OCI-LY7 (cell line): ENCODE measurements at regions not wholly inside any gene's neighbourhood (a gene's known extent, or its start where the extent isn't known, plus 50 kb on each side); places are given as distances from the start of the nearest gene placed in this dataset.

Experiments
- BruUV-seq: library from RNA; stranded (reverse); fragments of 400-500 nt; replicated peaks from 2 replicates; lab custom pipeline; 2021; lab: Mats Ljungman, UMichigan
- CTCF ChIA-PET: fragments of 300-600 bp; sonication (Branson Sonifier 250); formaldehyde crosslinking; loops from one replicate; lab custom pipeline; 2022; ENCODE audit warnings: antibody characterized with exemption; ENCODE audit not compliant: unreplicated experiment; lab: Charles Lee
- POLR2A ChIA-PET: fragments of 300-600 bp; sonication (Branson Sonifier 250); formaldehyde crosslinking; loops from one replicate; lab custom pipeline; 2022; ENCODE audit warnings: antibody characterized with exemption; lab: Charles Lee
- DNase-seq: peaks from one replicate; pipeline ENCODE4 v3.0.0-alpha.2; 2015; ENCODE audit warnings: low spot score
- H2AFZ ChIP-seq: fragments of 200-600 bp; sonication (generic), shearing (Covaris generic); 2 replicates; pipeline ENCODE4 v1.6.1; 2014; ENCODE audit warnings: mild to moderate bottlenecking, antibody characterized with exemption, low read length, moderate library complexity
- H3K27ac ChIP-seq: fragments of 200-600 bp; sonication (generic); 2 replicates; pipeline ENCODE4 v1.5.1; 2014; ENCODE audit warnings: mixed run types, low read depth, mild to moderate bottlenecking, moderate library complexity, low read length, inconsistent platforms; ENCODE audit not compliant: poor library complexity, severe bottlenecking
- H3K36me3 ChIP-seq: fragments of 200-600 bp; sonication (generic); 2 replicates; pipeline ENCODE4 v1.6.1; 2014; ENCODE audit warnings: mild to moderate bottlenecking, antibody characterized with exemption, low read length, moderate library complexity, mixed read lengths; ENCODE audit not compliant: insufficient read depth
- H3K4me1 ChIP-seq: fragments of 200-600 bp; sonication (generic); 2 replicates; pipeline ENCODE4 v1.5.1; 2014; ENCODE audit warnings: mild to moderate bottlenecking, low read length; ENCODE audit not compliant: insufficient read depth, poor library complexity, severe bottlenecking
- H3K4me2 ChIP-seq: fragments of 200-600 bp; sonication (generic); 2 replicates; pipeline ENCODE4 v1.6.1; 2014; ENCODE audit warnings: mild to moderate bottlenecking, low read length
- H3K4me3 ChIP-seq: fragments of 200-600 bp; sonication (generic); 2 replicates; pipeline ENCODE4 v1.5.1; 2014; ENCODE audit warnings: mild to moderate bottlenecking, low read depth, low read length; ENCODE audit not compliant: poor library complexity, severe bottlenecking
- H3K79me2 ChIP-seq: fragments of 200-600 bp; sonication (generic); 2 replicates; pipeline ENCODE4 v1.6.1; 2016; ENCODE audit warnings: low read depth, mild to moderate bottlenecking, low read length, moderate library complexity, mixed read lengths; ENCODE audit not compliant: insufficient read depth
- H3K9me2 ChIP-seq: fragments of 200-600 bp; sonication (generic); 2 replicates; pipeline ENCODE4 v1.6.1; 2016; ENCODE audit warnings: mild to moderate bottlenecking, low read length, mixed read lengths; ENCODE audit not compliant: insufficient read depth
- H3K9me3 ChIP-seq: fragments of 200-600 bp; sonication (generic); 2 replicates; pipeline ENCODE4 v1.6.1; 2014; ENCODE audit warnings: mild to moderate bottlenecking, mixed run types, low read length, mixed read lengths
- H4K20me1 ChIP-seq: fragments of 200-600 bp; sonication (generic); 2 replicates; pipeline ENCODE4 v1.6.1; 2014; ENCODE audit warnings: mild to moderate bottlenecking, antibody characterized with exemption, low read length, moderate library complexity, mixed read lengths; ENCODE audit not compliant: insufficient read depth
- EZH2phosphoT487 ChIP-seq: fragments of 200-600 bp; sonication (generic); IDR thresholded peaks from 2 replicates; pipeline ENCODE4 v1.6.1; 2018; ENCODE audit warnings: low read depth, borderline replicate concordance, mild to moderate bottlenecking, mixed run types, antibody characterized with exemption, low read length, moderate library complexity, mixed read lengths
- intact Hi-C: fragments of 100-400 bp; cut with micrococcal nuclease; formaldehyde crosslinking; loops from one replicate; pipeline ENCODE4 v1.10.0; 2022; ENCODE audit not compliant: unreplicated experiment
- TF ChIP-seq, protein P1 (sequence below): fragments of 200-600 bp; sonication (generic); conservative IDR thresholded peaks from 2 replicates; pipeline ENCODE4 v1.5.1; 2014; ENCODE audit warnings: mild to moderate bottlenecking, antibody characterized with exemption, low read length, moderate library complexity, mixed read lengths

- DNase-seq = no peak
- Histone ChIP-seq H3K9me2 (no peaks in the 10 kb centered on the region), H3K79me2 (no peaks in the 10 kb centered on the region), H3K4me2 (no peak overlapping the region), H3K4me3 (no peak overlapping the region), H3K9me3 (peaks cover 25% of the 10 kb centered on the region), H3K27ac (no peak overlapping the region), H2AFZ (no peak overlapping the region), H3K4me1 (peaks cover 11% of the 10 kb centered on the region), H4K20me1 (no peaks in the 10 kb centered on the region), H3K36me3 (peaks cover 12% of the 10 kb centered on the region; the same call in 1 of the 2 replicates)
- CTCF ChIA-PET = interaction anchor here (1.3 to 2.5 kb wide), 3 partner anchors 71 to 134 kb away, joined by 4 to 32 read pairs (median 11); no protein-coding TSS in a partner anchor
- intact Hi-C loops = no loop called here
- no TSS peak for BruUV-seq
- TF ChIP-seq EZH2phosphoT487 = no peak
- TF ChIP-seq, protein P1, sequence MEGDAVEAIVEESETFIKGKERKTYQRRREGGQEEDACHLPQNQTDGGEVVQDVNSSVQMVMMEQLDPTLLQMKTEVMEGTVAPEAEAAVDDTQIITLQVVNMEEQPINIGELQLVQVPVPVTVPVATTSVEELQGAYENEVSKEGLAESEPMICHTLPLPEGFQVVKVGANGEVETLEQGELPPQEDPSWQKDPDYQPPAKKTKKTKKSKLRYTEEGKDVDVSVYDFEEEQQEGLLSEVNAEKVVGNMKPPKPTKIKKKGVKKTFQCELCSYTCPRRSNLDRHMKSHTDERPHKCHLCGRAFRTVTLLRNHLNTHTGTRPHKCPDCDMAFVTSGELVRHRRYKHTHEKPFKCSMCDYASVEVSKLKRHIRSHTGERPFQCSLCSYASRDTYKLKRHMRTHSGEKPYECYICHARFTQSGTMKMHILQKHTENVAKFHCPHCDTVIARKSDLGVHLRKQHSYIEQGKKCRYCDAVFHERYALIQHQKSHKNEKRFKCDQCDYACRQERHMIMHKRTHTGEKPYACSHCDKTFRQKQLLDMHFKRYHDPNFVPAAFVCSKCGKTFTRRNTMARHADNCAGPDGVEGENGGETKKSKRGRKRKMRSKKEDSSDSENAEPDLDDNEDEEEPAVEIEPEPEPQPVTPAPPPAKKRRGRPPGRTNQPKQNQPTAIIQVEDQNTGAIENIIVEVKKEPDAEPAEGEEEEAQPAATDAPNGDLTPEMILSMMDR = no peak
- POLR2A ChIA-PET = interaction anchor here (0.5 to 2.3 kb wide), 9 partner anchors 11 to 984 kb away, joined by 3 to 26 read pairs (median 5); no protein-coding TSS in a partner anchor
Measured at GRCh38 chr6:24990236-24990845, 54.6 kb upstream of the RIPOR2 start.

GRCh38 chr6:24990944-24991809 is 55.4 kb upstream of the RIPOR2 start:
- Histone ChIP-seq H3K36me3 (peaks cover 12% of the 10 kb centered on the region; the same call in 1 of the 2 replicates), H3K79me2 (no peaks in the 10 kb centered on the region), H3K4me2 (peak overlapping the region; percentile 25), H3K9me2 (no peaks in the 10 kb centered on the region), H2AFZ (peak overlapping the region; percentile 52), H3K9me3 (peaks cover 25% of the 10 kb centered on the region), H4K20me1 (no peaks in the 10 kb centered on the region), H3K4me3 (no peak overlapping the region), H3K27ac (no peak overlapping the region), H3K4me1 (peaks cover 11% of the 10 kb centered on the region)
- no TSS peak for BruUV-seq
- no peak for TF ChIP-seq EZH2phosphoT487
- TF ChIP-seq, protein P1 = no peak
- POLR2A ChIA-PET = interaction anchor here (0.6 to 2.3 kb wide), 21 partner anchors 12 to 246 kb away, joined by 3 to 26 read pairs (median 4); no protein-coding TSS in a partner anchor
- CTCF ChIA-PET = interaction anchor here (0.7 to 2.5 kb wide), 13 partner anchors 27 to 136 kb away, joined by 3 to 32 read pairs (median 4); partner anchors contain the start of gene RIPOR2
- intact Hi-C loops = no loop called here
- no peak for DNase-seq
